ENCODE measurements at regions not wholly inside any gene's neighbourhood (a gene's known extent, or its start where the extent isn't known, plus 50 kb on each side); places are given as distances from the start of the nearest gene placed in this dataset.

- WGBS, 2 experiments (ENCODE audit: extremely low coverage in 1 of 2, insufficient coverage in 1 of 2, insufficient read length in 1 of 2, insufficient replicate concordance in 2 of 2, low coverage in 1 of 2, low lambda C conversion rate in 2 of 2, missing lambda C conversion rate in 1 of 2), result 86% methylated on average over 2 of the region's 2 CpGs; no CpG with 5 or more reads in 1 of the 2 experiments
- no peak overlapping the region for H4K91ac ChIP-seq (replicated peaks; ENCODE audit: insufficient read length, low read length)
- H3K56ac ChIP-seq (replicated peaks; ENCODE audit: insufficient read length, low read depth, low read length), result no peak overlapping the region
- TF ChIP-seq GTF2F1 (IDR thresholded peaks at IDR 0.05; ENCODE audit: borderline replicate concordance, low read depth, low read length) (no peak), CTBP2 (IDR thresholded peaks at IDR 0.05; ENCODE audit: borderline replicate concordance, insufficient read depth, insufficient read length, low read length) (no peak), PHF8 (conservative IDR thresholded peaks at IDR 0.05; ENCODE audit: low read depth, low read length) (no peak), CEBPB (IDR thresholded peaks at IDR 0.05; ENCODE audit: low read depth, low read length) (no peak), RXRA (IDR thresholded peaks at IDR 0.05; ENCODE audit: insufficient read depth, low read depth, low read length) (no peak), KDM5A (IDR thresholded peaks at IDR 0.05; ENCODE audit: low read length) (no peak), SUZ12 (IDR thresholded peaks at IDR 0.05; ENCODE audit: low read length) (no peak), TCF12 (IDR thresholded peaks at IDR 0.05; ENCODE audit: low read depth, low read length) (no peak), SP1 (IDR thresholded peaks at IDR 0.05; ENCODE audit: low read depth, low read length) (no peak)
- H3K23me2 ChIP-seq (ENCODE audit: low read depth, low read length), result no peaks in the 10 kb centered on the region
- no peak overlapping the region for H2BK15ac ChIP-seq (ENCODE audit: low read length)
- H3K4me2 ChIP-seq (ENCODE audit: insufficient read depth in 1 of 2, low read depth in 2 of 2, low read length in 2 of 2), result no peak overlapping the region
- H2BK5ac ChIP-seq (ENCODE audit: low read depth, low read length), result no peak overlapping the region
- DNase-seq (ENCODE audit: low read depth in 1 of 2, low spot score in 2 of 2) (no peak), FAIRE-seq (no peak)
- H2BK120ac ChIP-seq (replicated peaks; ENCODE audit: low read depth, low read length), result no peak overlapping the region
- ChIA-PET CTCF (ENCODE audit: partially characterized antibody) (no interaction called here), POLR2A (ENCODE audit: partially characterized antibody) (no interaction called here)
- H3K36me3 ChIP-seq (ENCODE audit: control insufficient read depth in 2 of 4, insufficient read depth in 4 of 4, low read length in 3 of 4), result no peaks in the 10 kb centered on the region
- H3K18ac ChIP-seq (ENCODE audit: extremely low read depth, low read length), result no peak overlapping the region
- H3K4ac ChIP-seq (replicated peaks; ENCODE audit: insufficient read length, low read depth, low read length), result no peak overlapping the region
- no peak overlapping the region for H3K4me3 ChIP-seq (ENCODE audit: extremely low read depth in 1 of 4, insufficient read depth in 2 of 4, low read depth in 3 of 4, low read length in 4 of 4)
- no peak overlapping the region for H2BK12ac ChIP-seq (ENCODE audit: low read depth, low read length)
- no peak overlapping the region for H3K9ac ChIP-seq (replicated peaks in 1 of 4; ENCODE audit: extremely low read depth in 1 of 4, low read depth in 3 of 4, low read length in 3 of 4)
- no peak overlapping the region for H3K27ac ChIP-seq (ENCODE audit: low read depth, low read length)
- H3K14ac ChIP-seq (ENCODE audit: insufficient read length), result no peak overlapping the region
- H2AK5ac ChIP-seq (ENCODE audit: low read depth, low read length), result no peak overlapping the region
- H3K27me3 ChIP-seq (replicated peaks in 1 of 4; ENCODE audit: control insufficient read depth in 3 of 4, extremely low read depth in 1 of 4, insufficient read depth in 3 of 4, low read length in 3 of 4), result no peaks in the 10 kb centered on the region
- H3K23ac ChIP-seq (ENCODE audit: insufficient read length), result no peak overlapping the region
- H3K79me2 ChIP-seq (ENCODE audit: control insufficient read depth in 1 of 2, insufficient read depth in 2 of 2, low read length in 2 of 2), result no peaks in the 10 kb centered on the region
- H4K8ac ChIP-seq (ENCODE audit: extremely low read depth, insufficient read depth, low read length), result no peak overlapping the region
- no peak overlapping the region for H4K5ac ChIP-seq (ENCODE audit: insufficient read length, low read depth, low read length)
- no peak overlapping the region for H2BK20ac ChIP-seq (ENCODE audit: low read length)
- H3K9me3 ChIP-seq (ENCODE audit: insufficient read depth in 2 of 2, low read depth in 1 of 2, low read length in 1 of 2), result no peaks in the 10 kb centered on the region
- no peaks in the 10 kb centered on the region for H3K79me1 ChIP-seq (ENCODE audit: low read depth, low read length)
- H2AFZ ChIP-seq (ENCODE audit: low read length), result no peak overlapping the region
- H3K4me1 ChIP-seq (replicated peaks in 1 of 4; ENCODE audit: control insufficient read depth in 3 of 4, insufficient read depth in 4 of 4, low read length in 3 of 4), result no peaks in the 10 kb centered on the region
- H4K20me1 ChIP-seq (replicated peaks in 1 of 2; ENCODE audit: control insufficient read depth in 1 of 2, insufficient read depth in 2 of 2, low read length in 2 of 2), result no peaks in the 10 kb centered on the region
Measured at GRCh38 chr7:48803250-48803649, 121.1 kb upstream of the CDC14C start.
